PFSK-1 (cell line): ENCODE measurements at regions not wholly inside any gene's neighbourhood (a gene's known extent, or its start where the extent isn't known, plus 50 kb on each side); places are given as distances from the start of the nearest gene placed in this dataset.

ENCODE experiments used
- FOXP2 ChIP-seq: optimal IDR thresholded peaks from 2 replicates; pipeline ENCODE3; 2011; ENCODE audit warnings: borderline replicate concordance, control low read depth, inconsistent platforms; ENCODE audit not compliant: insufficient read depth; ENCODE audit errors: extremely low read length, extremely low read depth
- POLR2AphosphoS5 ChIP-seq: IDR thresholded peaks from 2 replicates; pipeline ENCODE4 v1.6.1; 2012; ENCODE audit warnings: low read depth, mild to moderate bottlenecking, control low read depth, low read length, moderate library complexity
- REST ChIP-seq, 2 experiments: IDR thresholded peaks; 2 replicates each; pipeline versions ENCODE4 v1.6.1 to v1.8.0; 2011 to 2012; ENCODE audit warnings: low read depth in 2 of 2, low read length in 2 of 2, control low read depth in 1 of 2, inconsistent platforms in 1 of 2, mild to moderate bottlenecking in 1 of 2, moderate library complexity in 1 of 2; ENCODE audit not compliant: insufficient read depth in 1 of 2
- SIN3A ChIP-seq: IDR thresholded peaks from 2 replicates; pipeline ENCODE4 v1.6.1; 2012; ENCODE audit warnings: mild to moderate bottlenecking, low read length, moderate library complexity, borderline replicate concordance; ENCODE audit not compliant: insufficient read depth
- TAF1 ChIP-seq: IDR thresholded peaks from 2 replicates; pipeline ENCODE4 v1.6.1; 2012; ENCODE audit warnings: low read length, control low read depth, borderline replicate concordance; ENCODE audit not compliant: insufficient read depth

DNA sequence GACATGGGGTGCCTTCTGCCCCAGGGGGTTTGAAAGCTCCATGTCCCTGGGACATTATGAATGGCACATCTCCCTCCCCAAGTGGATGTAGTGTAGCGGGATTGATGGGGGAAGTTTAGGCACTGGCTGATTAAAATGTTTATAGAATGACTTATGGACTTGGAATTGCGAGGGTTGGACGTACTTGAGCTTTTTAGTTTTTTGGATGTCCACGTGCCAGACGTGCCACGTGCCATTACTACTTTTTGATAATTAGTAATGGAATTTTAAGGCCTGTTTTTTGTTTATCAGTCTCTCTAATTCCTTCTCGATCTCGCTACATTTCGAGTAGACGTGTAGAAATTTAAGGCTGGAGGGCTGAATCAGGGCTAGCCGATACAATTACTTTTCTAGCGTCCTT lies 162.8 kb downstream of the TBXT start:
- TF ChIP-seq SIN3A (no peak), REST (IDR thresholded peaks at IDR 0.05; ENCODE audit: insufficient read depth in 1 of 2, low read depth in 2 of 2, low read length in 2 of 2) (no peak), POLR2AphosphoS5 (no peak), FOXP2 (no peak), TAF1 (no peak)

DNA sequence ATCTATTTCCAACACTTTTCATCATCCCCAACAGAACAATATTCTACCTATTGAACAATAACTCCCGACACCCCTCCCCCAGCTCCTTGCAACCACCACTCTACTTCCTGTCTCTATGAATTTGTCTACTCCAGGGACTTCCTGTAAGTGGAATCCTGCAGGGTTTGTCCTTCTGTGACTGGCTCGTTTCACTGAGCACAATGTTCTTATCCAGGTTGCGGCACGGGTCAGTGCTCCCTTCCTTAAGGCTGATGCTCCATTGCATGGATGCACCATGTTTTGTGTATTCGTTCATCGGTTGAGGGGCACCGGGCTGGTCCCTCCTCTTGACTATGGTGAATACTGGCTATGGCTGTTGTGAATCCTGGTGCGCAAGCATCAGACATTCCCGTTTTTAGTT lies 163.2 kb downstream of the TBXT start:
- peak; percentile 42; the same call in 1 of the 2 replicates for TF ChIP-seq POLR2AphosphoS5
- TF ChIP-seq TAF1, result peak; percentile 37; the same call in 1 of the 2 replicates
- no peak for TF ChIP-seq REST (IDR thresholded peaks at IDR 0.05; ENCODE audit: insufficient read depth in 1 of 2, low read depth in 2 of 2, low read length in 2 of 2)

DNA sequence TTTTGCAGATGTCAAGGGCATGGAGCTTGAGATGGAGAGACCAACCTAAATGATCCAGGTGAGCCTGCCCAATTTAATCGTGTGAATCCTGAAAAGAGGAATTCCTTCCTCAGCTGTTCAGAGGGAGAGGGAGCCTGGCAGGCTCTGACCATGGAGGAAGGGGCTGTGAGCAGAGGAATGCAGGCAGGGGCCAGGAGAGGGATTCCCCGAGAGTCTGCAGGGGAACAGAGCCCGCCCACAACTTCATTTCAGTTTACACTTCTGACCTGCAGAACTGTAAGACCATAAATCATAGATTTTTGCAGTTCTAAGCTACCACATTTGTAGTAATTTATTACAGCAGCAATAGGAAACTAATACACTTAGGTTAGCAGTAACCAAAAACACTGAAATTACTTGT lies 164.1 kb downstream of the TBXT start:
- TF ChIP-seq REST (IDR thresholded peaks at IDR 0.05; ENCODE audit: insufficient read depth in 1 of 2, low read depth in 2 of 2, low read length in 2 of 2) (no peak), TAF1 (no peak), POLR2AphosphoS5 (no peak), SIN3A (no peak), FOXP2 (no peak)

DNA sequence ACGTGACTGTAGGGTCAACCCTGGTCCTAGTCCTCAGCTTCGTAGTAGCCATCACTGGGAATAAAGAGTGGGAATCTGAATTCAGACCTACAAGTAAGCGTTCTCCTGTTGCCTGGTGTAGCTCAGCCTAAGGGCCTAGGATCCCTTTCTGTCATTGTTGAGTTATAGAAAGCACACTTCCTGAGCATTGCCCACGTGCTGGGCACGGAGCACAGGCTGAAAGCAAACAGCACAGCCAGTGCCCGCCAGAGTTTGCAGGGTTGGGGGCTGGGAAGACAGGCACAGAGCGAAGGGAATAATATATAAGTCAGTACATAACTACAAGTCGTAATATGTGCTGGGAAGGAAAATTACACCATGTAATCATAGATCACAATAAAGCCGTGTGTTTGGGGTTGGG lies 166.3 kb downstream of the TBXT start:
- no peak for TF ChIP-seq TAF1
- TF ChIP-seq POLR2AphosphoS5, result no peak

DNA sequence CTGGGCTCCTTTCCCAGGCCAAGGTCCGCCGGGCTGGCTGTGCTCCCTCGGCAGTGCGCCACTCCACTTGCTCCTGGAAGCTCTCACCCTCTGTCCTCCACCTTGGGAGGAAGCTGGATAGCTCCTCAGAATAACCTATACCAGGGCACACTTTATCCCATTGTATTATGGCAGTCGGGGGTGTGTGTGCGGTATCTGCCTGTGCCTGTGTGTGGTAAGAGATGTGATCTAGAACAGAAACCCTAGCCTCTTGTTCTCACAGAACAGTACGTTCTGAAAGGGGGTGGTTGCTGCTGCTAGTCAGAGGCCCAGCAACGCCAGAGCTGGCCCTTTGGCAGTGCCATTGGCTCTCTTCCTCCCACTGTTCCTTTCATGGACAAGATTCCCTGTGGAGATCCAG lies 168.4 kb downstream of the TBXT start:
- no peak for TF ChIP-seq REST (IDR thresholded peaks at IDR 0.05; ENCODE audit: insufficient read depth in 1 of 2, low read depth in 2 of 2, low read length in 2 of 2)
- no peak for TF ChIP-seq TAF1
- no peak for TF ChIP-seq POLR2AphosphoS5
- no peak for TF ChIP-seq SIN3A
- no peak for TF ChIP-seq FOXP2

GRCh38 chr6:165998072-165998471 lies 169.6 kb downstream of the TBXT start:
- TF ChIP-seq POLR2AphosphoS5 (no peak), SIN3A (no peak), REST (IDR thresholded peaks at IDR 0.05; ENCODE audit: insufficient read depth in 1 of 2, low read depth in 2 of 2, low read length in 2 of 2) (no peak), FOXP2 (no peak), TAF1 (no peak)
